GM18508 (cell line): ENCODE measurements at regions not wholly inside any gene's neighbourhood (a gene's known extent, or its start where the extent isn't known, plus 50 kb on each side); places are given as distances from the start of the nearest gene placed in this dataset.
"Not testable (repeated sequence)": the region's sequence is repeated elsewhere in the genome, so short reads cannot be mapped to it uniquely, and the experiment has no call there.

Experiments used
- ATAC-seq: cut with Tn5 transposase; IDR thresholded peaks from one replicate; pipeline ENCODE4 v1.9.1; 2021; ENCODE audit warnings: moderate number of reproducible peaks; ENCODE audit not compliant: insufficient read depth, unreplicated experiment

DNA sequence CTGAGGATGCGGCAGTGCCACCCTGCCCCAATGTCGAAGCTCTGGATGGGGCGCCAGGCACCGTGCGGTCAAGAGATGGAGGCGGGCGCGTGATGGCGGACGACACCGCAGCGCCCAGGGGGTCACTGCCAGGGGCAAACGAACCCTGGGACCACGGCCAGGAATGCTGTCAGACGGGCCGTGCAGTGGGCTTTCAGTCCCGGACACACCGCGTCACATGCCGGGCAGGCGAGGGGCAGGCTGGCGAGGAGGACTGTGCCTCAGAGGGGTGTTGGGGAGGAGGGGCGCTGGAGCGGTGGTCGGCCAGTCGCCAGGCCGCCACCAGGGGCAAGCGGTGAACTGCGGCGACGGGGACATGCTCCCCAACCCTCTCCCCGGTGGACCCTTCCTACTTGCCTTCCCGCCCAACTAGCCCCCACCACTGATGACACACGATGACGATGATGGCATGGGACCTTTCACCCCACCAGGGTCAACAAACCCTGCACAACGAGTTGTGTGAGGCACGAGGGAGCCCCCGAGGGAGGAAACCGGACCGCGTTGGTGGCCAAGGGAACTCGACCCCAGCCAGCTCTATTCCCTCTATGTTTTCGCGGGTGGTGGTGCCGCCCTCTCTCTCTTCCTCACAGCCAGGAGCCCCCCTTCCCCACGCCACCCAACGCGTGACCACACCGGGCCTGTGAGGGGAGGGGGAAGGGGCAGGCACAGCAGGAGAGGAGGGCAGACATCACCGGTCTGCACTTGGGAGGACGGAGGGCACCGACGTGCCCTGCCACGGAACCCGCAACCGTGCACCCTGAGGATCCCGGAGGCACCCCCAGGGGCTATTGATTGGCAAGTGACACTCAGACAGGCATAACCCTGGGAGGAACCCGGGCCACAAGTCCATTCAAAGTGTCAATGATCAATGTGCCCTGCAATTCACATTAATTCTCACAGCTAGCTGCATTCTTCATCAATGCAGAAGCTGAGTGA is 1960.9 kb upstream of the DEFB115 start:
- no peak for ATAC-seq

- ATAC-seq: no peak
Measured at GRCh38 chr20:29297411-29298270, 1959.8 kb upstream of the DEFB115 start.

- ATAC-seq: no peak
Measured at GRCh38 chr20:29298271-29298590, 1959.2 kb upstream of the DEFB115 start.

DNA sequence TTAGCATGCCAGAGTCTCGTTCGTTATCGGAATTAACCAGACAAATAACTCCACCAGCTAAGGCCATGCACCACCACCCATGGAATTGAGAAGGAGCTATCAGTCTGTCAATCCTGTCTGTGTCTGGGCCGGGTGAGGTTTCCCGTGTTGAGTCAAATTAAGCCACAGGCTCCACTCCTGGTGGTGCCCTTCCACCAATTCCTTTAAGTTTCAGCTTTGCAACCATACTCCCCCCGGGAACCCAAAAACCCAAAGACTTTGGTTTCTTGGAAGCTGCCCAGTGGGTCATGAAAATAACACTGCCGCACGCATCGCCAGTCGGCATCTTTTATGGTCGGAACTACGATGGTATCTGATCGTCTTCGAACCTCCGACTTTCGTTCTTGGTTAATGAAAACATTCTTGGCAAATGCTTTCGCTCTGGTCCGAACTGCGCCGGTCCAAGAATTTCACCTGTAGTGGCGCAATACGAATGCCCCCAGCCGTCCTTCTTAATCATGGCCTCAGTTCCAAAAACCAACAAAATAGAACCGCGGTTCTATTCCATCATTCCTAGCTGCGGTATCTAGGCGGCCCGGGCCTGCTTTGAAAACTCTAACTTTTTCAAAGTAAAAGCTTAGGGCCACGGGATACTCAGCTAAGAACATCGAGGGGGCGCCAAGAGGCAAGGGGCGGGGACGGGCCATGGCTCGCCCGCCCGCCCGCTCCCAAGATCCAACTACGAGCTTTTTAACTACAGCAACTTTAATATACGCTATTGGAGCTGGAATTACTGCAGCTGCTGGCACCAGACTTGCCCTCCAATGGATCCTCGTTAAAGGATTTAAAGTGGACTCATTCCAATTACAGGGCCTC is 1958.5 kb upstream of the DEFB115 start:
- no peak for ATAC-seq

DNA sequence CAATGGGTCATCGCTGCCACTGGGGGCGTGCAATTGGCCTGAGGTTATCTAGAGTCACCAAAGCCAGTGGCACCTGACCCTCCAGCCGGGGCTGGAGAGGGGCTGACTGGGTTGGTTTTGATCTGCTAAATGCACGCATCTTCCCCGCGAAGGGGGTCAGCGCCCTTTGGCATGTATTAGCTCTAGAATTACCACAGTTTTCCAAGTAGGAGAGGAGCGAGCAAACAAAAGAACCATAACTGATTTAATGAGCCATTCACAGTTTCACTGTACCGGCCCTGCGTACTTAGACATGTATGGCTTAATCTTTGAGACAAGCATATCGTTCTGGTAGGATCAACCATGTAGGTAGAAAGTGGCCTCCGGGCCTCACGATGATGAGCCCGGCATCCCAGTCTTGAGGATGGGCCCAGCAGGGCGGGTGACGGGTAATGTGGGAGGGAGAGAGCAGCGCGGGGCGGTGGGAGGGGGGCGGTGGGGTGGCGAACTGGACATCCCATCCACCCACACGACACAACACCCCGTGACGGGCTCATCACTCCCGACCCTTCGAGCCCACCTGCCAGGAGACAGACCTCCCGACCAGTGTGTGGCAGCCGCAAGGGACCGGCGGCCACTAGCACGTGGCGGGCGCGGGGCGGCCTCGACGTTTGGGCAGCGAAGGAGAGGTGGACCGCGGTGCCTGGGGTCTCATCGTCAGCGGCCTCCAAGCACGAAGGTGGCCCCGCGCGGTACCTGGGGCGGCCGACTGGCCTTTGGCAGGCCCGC is 1957.5 kb upstream of the DEFB115 start:
- ATAC-seq: no peak

GRCh38 chr20:29300579-29301551 is 1956.6 kb upstream of the DEFB115 start:
- no peak for ATAC-seq

DNA sequence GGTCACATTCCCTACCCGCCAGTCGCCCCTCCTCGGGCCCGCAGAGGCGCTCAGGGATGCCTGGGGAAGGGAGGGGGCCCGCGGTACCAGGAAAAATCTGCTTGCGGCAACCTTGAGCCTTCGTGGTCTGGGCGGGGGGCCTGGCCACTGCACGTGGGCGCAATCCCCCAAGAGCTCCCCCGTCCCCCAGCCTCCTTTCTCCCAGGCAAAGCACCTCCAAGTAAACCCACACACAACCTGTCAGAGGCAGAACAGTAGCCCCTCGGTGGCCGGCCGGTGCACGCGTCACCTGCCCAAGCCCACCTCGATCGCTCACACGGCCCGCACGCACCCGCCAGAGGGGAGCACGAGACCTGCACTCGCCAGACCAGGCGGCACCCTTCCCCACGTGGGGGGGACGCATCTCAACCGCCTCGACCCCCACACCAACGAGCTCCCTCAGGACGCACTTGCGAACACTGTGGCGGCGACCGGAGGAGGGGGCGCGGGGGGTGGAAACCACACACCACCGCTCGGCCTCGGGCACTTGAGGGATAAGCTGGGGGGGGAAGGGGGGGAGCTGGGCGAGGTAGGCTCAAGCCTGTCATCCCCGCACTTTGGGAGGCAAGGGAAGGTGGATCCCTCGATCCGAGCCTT is 1955.7 kb upstream of the DEFB115 start:
- ATAC-seq: no peak

DNA sequence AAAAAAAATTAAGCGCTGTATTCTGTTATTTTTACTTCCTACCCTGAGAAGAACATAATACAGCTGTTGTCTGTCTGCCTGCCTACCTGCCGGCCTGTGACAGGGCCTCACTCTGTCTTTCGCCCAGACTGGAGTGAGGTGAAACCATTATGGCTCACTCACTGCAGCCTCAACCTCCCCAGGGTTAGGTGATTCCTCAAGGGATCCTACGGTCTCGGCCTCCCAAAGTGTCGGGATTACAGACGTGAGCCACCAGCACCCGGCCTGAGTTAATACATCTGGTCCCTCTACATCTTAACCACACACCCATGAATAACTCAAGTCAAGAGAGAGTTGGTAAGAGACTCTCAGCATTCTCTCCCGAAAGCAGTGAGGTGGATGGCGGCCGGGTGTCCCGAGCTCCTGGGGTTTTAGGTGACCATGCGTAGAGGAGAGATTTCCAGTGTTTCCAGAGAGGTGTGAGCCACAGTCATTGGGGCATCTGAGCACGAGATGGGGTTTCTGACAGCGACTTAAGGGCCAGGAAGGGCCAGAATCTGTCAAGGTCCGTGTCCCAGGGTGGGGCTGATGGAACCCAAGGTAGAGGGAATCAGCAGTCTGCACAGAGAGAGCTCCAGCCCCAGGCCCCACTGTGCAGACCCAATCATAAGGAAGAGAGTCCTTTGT is 1954.4 kb upstream of the DEFB115 start:
- no peak for ATAC-seq

DNA sequence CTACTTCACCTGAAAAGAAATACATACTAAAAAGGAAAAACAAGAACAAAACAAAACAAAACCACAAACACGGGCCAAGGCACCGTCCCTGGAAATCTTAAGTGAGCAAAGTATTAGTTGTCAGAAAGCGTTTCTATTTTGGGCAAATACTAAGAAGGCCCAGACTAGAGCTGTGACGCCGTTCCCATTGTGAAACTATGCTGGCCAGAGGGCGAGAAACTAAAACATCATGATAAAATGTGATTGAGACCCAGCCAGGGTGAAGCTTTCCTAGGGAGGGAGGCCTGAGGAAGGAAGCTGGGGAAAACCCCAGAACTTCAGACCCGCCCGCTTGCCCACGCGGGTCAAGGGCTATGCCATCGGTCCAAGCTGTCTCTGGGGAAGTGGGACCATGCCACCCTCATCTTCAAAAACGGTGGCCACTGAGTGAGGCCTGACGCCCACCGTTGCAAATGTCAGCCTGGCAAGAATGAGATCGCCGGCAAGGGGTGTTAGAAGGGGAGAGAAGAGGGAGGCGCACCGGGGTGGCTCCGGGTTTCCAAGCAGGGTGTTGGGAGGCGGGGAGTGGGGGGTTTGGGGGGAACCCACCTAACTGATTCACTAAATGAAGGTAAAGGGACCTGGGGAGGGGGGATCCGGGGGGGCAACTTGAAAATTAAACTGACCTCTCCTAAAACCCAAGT is 1950.9 kb upstream of the DEFB115 start:
- no peak for ATAC-seq

DNA sequence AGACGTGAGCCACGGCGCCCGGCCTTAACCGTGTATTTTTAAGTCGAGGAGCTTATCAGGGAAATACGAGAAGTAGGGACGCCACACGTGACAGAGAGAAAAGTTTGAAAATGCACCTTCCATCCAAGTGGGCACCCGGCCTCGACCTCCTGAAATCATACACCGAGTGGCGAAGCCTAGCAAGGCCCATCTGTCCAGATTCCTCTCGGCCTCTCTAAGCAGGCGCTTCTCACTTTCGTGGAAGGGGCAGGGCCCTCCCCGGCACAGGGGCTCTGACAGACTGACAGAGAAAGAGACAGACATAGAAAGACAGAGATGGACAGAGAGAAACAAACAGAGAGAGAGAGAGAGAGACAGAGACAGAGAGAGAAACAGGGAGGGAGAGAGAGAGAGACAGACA is 1950.0 kb upstream of the DEFB115 start:
- ATAC-seq: not testable (repeated sequence)

GRCh38 chr20:29308956-29309355 is 1948.5 kb upstream of the DEFB115 start:
- not testable (repeated sequence) for ATAC-seq

GRCh38 chr20:29309481-29309880 is 1948.0 kb upstream of the DEFB115 start:
- ATAC-seq: not testable (repeated sequence)

DNA sequence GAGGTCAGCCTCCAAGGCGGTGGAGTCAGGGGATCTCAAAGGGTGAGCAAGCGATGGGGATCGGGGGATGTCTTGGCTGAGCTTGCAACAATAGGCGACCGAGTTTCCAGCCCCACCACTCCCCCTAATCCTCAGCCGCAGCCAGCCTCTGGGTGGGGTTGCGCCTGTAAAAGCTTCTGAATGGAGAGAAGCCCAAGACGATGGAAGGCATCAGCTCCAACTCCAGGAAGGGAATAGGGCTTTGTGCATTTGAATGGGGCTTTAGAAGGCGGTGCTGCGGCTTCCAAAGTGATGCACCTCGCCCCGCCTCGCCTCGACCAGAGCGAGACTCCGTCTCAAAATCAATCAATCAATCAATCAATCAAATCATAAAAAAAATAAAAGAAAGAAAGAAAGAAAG is 1946.4 kb upstream of the DEFB115 start:
- ATAC-seq: not testable (repeated sequence)

DNA sequence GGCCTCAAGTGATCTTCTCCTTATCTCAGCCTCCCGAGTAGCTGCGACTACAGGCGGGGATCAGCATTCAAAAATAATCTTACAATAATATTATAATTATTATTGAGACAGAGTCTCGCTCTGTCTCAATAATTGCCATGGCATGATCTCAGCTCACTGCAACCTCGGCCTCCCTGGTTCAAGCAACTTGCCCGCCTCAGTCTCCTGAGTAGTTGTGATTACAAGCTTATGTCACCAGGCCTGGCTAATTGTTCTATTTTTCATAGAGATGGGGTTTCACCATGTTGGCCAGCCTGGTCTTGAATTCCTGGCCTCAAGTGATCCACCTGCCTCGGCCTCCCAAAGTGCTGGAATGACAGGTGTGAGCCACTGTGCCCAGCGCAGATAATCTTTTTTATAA is 1944.8 kb upstream of the DEFB115 start:
- not testable (repeated sequence) for ATAC-seq

- no peak for ATAC-seq
Measured at GRCh38 chr20:29313481-29313880, 1944.0 kb upstream of the DEFB115 start.

GRCh38 chr20:29314294-29314693 is 1943.2 kb upstream of the DEFB115 start:
- ATAC-seq: no peak

- no peak for ATAC-seq
Measured at GRCh38 chr20:29318871-29319461, 1938.5 kb upstream of the DEFB115 start.
